ENCODE measurements at regions not wholly inside any gene's neighbourhood (a gene's known extent, or its start where the extent isn't known, plus 50 kb on each side); places are given as distances from the start of the nearest gene placed in this dataset.

- DNase-seq (ENCODE audit: low read depth) = no peak
Measured at GRCh38 chr21:14734833-14735232, 188.7 kb upstream of the SAMSN1 start.

DNA sequence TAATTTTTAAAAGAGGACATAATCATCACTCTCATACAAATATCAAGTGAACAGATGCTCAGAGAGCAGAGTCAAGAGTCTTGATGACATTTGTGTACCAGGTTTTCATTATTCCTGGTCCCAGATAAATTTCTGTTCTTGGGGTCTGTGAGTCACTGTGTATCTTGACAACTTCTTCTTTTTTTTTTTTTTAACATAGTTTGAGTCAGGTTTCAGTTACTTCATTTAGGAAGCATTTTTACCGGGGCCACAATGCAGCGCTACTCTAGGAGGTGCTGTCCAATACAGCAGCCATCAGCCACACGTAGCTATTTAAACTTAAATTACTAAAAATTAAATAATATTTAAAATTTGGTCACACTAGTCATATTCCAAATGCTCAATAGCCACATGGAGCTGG, 188.1 kb upstream of the SAMSN1 start:
- DNase-seq (ENCODE audit: low read depth) = no peak

- DNase-seq (ENCODE audit: low read depth) = no peak
Measured at GRCh38 chr21:14725219-14725618, 179.1 kb upstream of the SAMSN1 start.

- DNase-seq (ENCODE audit: low read depth) = no peak
Measured at GRCh38 chr21:14722841-14723483, 176.8 kb upstream of the SAMSN1 start.

GRCh38 chr21:14720237-14720636, 174.1 kb upstream of the SAMSN1 start:
- DNase-seq (ENCODE audit: low read depth) = no peak

GRCh38 chr21:14718951-14719350, 172.8 kb upstream of the SAMSN1 start:
- peak; percentile 5 for DNase-seq (ENCODE audit: low read depth)

DNA sequence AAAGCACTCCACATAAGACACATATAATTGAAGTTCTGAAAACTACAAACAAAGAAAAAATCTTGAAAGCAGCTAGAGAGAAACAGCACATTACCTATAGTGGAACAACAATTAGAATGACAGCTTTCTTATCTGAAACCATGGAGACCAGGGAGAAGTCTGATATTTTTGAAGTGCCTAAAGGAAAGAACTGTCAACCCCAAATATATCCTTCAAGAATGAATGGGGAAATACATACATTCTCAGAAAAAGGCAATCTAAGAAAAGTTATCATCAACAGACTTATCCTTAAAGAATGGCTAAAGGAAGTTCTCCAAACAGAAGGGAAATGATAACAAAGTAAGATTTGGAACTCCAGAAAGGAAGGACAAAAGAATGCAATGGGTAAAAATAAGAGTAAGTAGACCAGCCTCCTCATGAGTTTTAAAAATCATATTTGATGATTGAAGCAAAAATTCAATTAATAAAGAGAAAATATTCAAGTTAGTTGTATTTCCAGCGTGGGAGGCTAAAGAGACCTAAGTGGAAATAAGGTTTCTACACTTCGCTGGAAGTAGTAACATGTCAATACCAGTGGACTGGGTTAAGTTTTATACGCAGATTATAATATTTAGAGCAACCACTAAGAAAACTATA, 170.8 kb upstream of the SAMSN1 start:
- DNase-seq (ENCODE audit: low read depth) = no peak

- no peak for DNase-seq (ENCODE audit: low read depth)
Measured at GRCh38 chr21:14713109-14713508, 167.0 kb upstream of the SAMSN1 start.

- DNase-seq (ENCODE audit: low read depth) = no peak
Measured at GRCh38 chr21:14712121-14712715, 166.1 kb upstream of the SAMSN1 start.

DNA sequence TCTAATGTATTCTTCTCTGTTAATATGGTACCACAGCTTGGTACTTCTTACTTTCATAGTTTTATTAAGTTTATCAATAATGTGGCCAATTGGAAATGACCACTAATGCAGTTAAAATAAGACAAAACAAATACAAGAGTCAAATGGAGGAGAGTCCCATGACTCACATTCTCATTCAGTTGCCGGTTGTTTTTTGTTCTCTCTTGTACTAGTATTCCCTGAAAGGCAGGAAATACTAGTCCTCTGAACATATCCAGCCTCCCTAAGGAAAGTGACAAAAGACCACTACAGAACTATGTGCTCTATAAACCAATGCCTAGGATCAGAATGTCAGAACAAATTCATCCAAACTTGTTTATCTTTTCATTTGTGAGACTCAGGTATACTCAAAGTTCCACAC, 165.2 kb upstream of the SAMSN1 start:
- DNase-seq (ENCODE audit: low read depth) = no peak

GRCh38 chr21:14707511-14708020, 161.5 kb upstream of the SAMSN1 start:
- DNase-seq (ENCODE audit: low read depth) = no peak

- no peak for DNase-seq (ENCODE audit: low read depth)
Measured at GRCh38 chr21:14706712-14707510, 160.8 kb upstream of the SAMSN1 start.

- DNase-seq (ENCODE audit: low read depth) = no peak
Measured at GRCh38 chr21:14699433-14700407, 153.6 kb upstream of the SAMSN1 start.

- DNase-seq (ENCODE audit: low read depth) = no peak
Measured at GRCh38 chr21:14697769-14698168, 151.7 kb upstream of the SAMSN1 start.

- DNase-seq (ENCODE audit: low read depth) = no peak
Measured at GRCh38 chr21:14694817-14695216, 148.7 kb upstream of the SAMSN1 start.

DNA sequence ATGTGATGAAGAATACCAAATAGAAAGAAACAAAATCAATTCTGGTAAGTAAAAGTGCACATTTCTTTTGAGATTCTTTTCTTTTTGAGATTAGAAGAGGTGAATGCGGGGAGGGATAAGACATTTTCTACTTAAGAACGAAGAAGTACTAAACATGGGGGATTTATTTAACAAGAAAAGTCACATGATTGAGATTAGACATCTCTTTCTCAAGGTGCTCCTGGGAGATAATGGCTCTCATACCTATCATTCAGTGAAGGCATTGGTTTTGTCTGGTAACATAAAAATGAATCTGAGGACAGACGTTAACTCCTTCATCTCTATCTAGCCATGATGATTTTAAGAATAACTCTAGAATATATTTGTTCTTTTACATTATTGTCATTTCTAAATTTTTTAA, 147.9 kb upstream of the SAMSN1 start:
- DNase-seq (ENCODE audit: low read depth) = no peak

DNA sequence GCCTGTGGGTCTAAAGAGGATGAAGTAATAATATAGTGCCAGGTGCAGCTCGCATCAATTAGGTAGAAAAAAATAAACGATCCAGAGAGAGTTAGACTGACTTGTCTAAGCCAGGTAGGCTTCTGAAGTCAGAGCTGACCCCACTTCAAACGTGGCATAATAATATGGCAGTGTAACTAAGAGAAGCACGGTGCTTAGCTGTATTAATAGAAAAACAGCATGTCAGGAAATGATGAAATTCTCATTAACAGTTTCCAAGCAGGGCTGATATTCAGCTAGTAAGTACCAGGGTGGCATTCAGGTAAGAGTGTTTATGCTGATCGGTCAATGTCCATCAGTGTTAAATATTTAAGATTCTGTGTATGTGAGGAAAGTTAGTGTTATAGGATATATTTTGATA, 145.8 kb upstream of the SAMSN1 start:
- no peak for DNase-seq (ENCODE audit: low read depth)

DNA sequence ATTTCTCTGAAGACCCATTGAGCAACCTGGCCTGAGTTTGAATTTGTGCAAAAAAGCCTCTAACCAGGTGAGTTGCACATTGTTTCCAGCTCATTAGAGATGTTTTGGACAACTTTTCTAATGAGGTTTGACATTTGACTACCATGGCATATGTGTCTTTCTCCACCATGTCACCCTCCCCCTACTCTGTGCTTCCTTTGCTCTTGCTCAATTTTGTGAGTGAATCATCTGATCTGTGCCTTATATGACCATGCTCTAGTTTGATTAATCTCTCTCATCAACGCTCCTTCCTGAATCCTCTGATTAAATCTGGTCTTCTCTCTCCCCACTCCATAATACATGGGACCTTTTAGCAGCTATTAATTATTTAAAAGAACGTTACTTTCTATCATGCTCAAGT, 144.8 kb upstream of the SAMSN1 start:
- no peak for DNase-seq (ENCODE audit: low read depth)

- no peak for DNase-seq (ENCODE audit: low read depth)
Measured at GRCh38 chr21:14688936-14689335, 142.8 kb upstream of the SAMSN1 start.

DNA sequence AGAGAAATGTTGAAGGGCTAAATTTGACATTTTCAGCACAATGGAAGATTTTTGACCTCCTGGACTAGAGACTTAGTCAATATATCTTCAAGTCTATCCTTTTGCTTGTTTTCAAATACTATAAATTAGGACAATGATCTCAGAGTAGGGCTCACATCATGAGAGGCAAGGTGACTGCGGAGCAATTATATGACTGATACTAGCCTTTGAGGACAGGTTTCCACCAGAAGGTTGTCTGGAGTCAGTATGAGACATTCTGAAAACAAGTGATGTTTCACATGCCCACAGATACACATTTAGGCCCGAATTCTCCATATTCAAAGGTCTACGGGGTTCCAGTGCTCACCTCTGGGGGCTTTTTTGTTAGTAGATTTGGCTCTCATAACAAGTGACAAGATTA, 142.3 kb upstream of the SAMSN1 start:
- DNase-seq (ENCODE audit: low read depth) = no peak

- DNase-seq (ENCODE audit: low read depth) = no peak
Measured at GRCh38 chr21:14687268-14687625, 141.1 kb upstream of the SAMSN1 start.
